ENCODE measurements at regions not wholly inside any gene's neighbourhood (a gene's known extent, or its start where the extent isn't known, plus 50 kb on each side); places are given as distances from the start of the nearest gene placed in this dataset.
"Not testable (repeated sequence)": the region's sequence is repeated elsewhere in the genome, so short reads cannot be mapped to it uniquely, and the experiment has no call there.

- TF ChIP-seq CTCF (conservative IDR thresholded peaks at IDR 0.05 in 1 of 2, IDR thresholded peaks at IDR 0.05 in 1 of 2; ENCODE audit: low read depth in 1 of 2, low read length in 2 of 2); EZH2 (IDR thresholded peaks at IDR 0.05; ENCODE audit: low read length, missing control alignments): not testable (repeated sequence)
Measured at GRCh38 chr17:30730837-30731209, 93.7 kb downstream of the CRLF3 start.
